ENCODE measurements at regions not wholly inside any gene's neighbourhood (a gene's known extent, or its start where the extent isn't known, plus 50 kb on each side); places are given as distances from the start of the nearest gene placed in this dataset.

- Histone ChIP-seq H2AFZ (ENCODE audit: low read depth, low read length) (no peak overlapping the region), H3K9me3 (ENCODE audit: insufficient read depth, low read length, severe bottlenecking) (no peaks in the 10 kb centered on the region), H4K20me1 (ENCODE audit: insufficient read depth, low read length) (no peaks in the 10 kb centered on the region), H3K36me3 (ENCODE audit: insufficient read depth, low read length) (no peaks in the 10 kb centered on the region), H3K79me2 (ENCODE audit: insufficient read depth, low read length) (no peaks in the 10 kb centered on the region), H3K27me3 (ENCODE audit: insufficient read depth, low read length, poor library complexity) (no peaks in the 10 kb centered on the region), H3K4me1 (ENCODE audit: insufficient read depth, low read length) (no peaks in the 10 kb centered on the region), H3K4me2 (ENCODE audit: insufficient read depth, low read length) (no peak overlapping the region), H3K27ac (ENCODE audit: low read length) (no peak overlapping the region), H3K4me3 (ENCODE audit: low read depth in 1 of 2, low read length in 2 of 2) (no peak overlapping the region), H3K9ac (ENCODE audit: low read depth, low read length) (no peak overlapping the region)
- ATAC-seq (ENCODE audit: insufficient read depth, low read depth) (no peak), DNase-seq (no peak)
- TF ChIP-seq EZH2 (IDR thresholded peaks at IDR 0.05; ENCODE audit: borderline replicate concordance, low read depth, low read length, severe bottlenecking) (no peak), CTCF (IDR thresholded peaks at IDR 0.05; ENCODE audit: borderline replicate concordance, extremely low read depth, low read length, poor library complexity, severe bottlenecking) (no peak)
Measured at GRCh38 chr18:29664278-29665036, 1378.1 kb downstream of the DSC3 start.

GRCh38 chr18:29661924-29662323 lies 1380.6 kb downstream of the DSC3 start:
- no peak for DNase-seq
- TF ChIP-seq EZH2 (IDR thresholded peaks at IDR 0.05; ENCODE audit: borderline replicate concordance, low read depth, low read length, severe bottlenecking): no peak
- TF ChIP-seq CTCF (IDR thresholded peaks at IDR 0.05; ENCODE audit: borderline replicate concordance, extremely low read depth, low read length, poor library complexity, severe bottlenecking): no peak
- Histone ChIP-seq H4K20me1 (ENCODE audit: insufficient read depth, low read length) (no peaks in the 10 kb centered on the region), H3K4me1 (ENCODE audit: insufficient read depth, low read length) (no peaks in the 10 kb centered on the region), H2AFZ (ENCODE audit: low read depth, low read length) (no peak overlapping the region), H3K9ac (ENCODE audit: low read depth, low read length) (no peak overlapping the region), H3K9me3 (ENCODE audit: insufficient read depth, low read length, severe bottlenecking) (no peaks in the 10 kb centered on the region), H3K36me3 (ENCODE audit: insufficient read depth, low read length) (no peaks in the 10 kb centered on the region), H3K79me2 (ENCODE audit: insufficient read depth, low read length) (no peaks in the 10 kb centered on the region), H3K4me3 (ENCODE audit: low read depth in 1 of 2, low read length in 2 of 2) (no peak overlapping the region), H3K27ac (ENCODE audit: low read length) (no peak overlapping the region), H3K4me2 (ENCODE audit: insufficient read depth, low read length) (no peak overlapping the region), H3K27me3 (ENCODE audit: insufficient read depth, low read length, poor library complexity) (no peaks in the 10 kb centered on the region)
- no peak for ATAC-seq (ENCODE audit: insufficient read depth, low read depth)

- H3K36me3 ChIP-seq (ENCODE audit: insufficient read depth, low read length): no peaks in the 10 kb centered on the region
- DNase-seq (no peak), ATAC-seq (ENCODE audit: insufficient read depth, low read depth) (no peak)
- no peak overlapping the region for H2AFZ ChIP-seq (ENCODE audit: low read depth, low read length)
- H3K4me2 ChIP-seq (ENCODE audit: insufficient read depth, low read length): no peak overlapping the region
- TF ChIP-seq EZH2 (IDR thresholded peaks at IDR 0.05; ENCODE audit: borderline replicate concordance, low read depth, low read length, severe bottlenecking) (no peak), CTCF (IDR thresholded peaks at IDR 0.05; ENCODE audit: borderline replicate concordance, extremely low read depth, low read length, poor library complexity, severe bottlenecking) (no peak)
- no peak overlapping the region for H3K4me3 ChIP-seq (ENCODE audit: low read depth in 1 of 2, low read length in 2 of 2)
- H4K20me1 ChIP-seq (ENCODE audit: insufficient read depth, low read length): no peaks in the 10 kb centered on the region
- no peaks in the 10 kb centered on the region for H3K9me3 ChIP-seq (ENCODE audit: insufficient read depth, low read length, severe bottlenecking)
- H3K27ac ChIP-seq (ENCODE audit: low read length): no peak overlapping the region
- H3K79me2 ChIP-seq (ENCODE audit: insufficient read depth, low read length): no peaks in the 10 kb centered on the region
- no peak overlapping the region for H3K9ac ChIP-seq (ENCODE audit: low read depth, low read length)
- no peaks in the 10 kb centered on the region for H3K4me1 ChIP-seq (ENCODE audit: insufficient read depth, low read length)
- H3K27me3 ChIP-seq (ENCODE audit: insufficient read depth, low read length, poor library complexity): no peaks in the 10 kb centered on the region
Measured at GRCh38 chr18:29660777-29661176, 1381.8 kb downstream of the DSC3 start.
